Left forelimb (tissue), 1 donor: ENCODE measurements at regions not wholly inside any gene's neighbourhood (a gene's known extent, or its start where the extent isn't known, plus 50 kb on each side); places are given as distances from the start of the nearest gene placed in this dataset.

Experiments
- DNase-seq: peaks from one replicate; pipeline ENCODE4 v3.0.0-alpha.2; 2018; ENCODE audit warnings: low spot score

DNA sequence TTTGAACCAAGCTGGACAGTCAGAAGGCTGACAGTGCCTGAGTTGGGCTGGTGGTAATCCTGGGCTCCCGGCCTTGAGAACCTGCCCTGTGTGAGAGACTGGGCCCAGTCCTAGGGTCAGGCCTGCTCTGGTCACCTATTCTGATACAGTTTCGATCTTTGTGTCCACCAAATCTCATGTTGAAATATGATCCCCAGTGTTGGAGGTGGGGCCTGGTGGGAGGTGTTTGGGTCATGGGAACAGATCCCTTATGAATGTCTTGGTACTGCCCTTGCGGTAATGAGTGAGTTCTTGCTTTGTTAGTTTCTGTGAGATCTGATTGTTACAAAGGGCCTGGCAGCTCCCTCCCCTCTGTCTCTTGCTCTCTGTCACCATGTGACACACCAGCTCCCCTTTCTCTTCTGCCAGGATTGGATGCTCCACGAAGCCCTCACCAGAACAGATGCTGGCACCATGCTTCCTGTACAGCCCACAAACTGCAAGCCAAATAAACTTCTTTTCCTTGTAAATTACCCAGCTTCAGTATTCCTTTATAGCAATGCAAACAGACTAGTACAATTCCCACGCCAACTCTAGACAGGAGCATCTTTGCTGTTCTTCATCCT, 111.8 kb upstream of the ZNF438 start:
- no peak for DNase-seq

DNA sequence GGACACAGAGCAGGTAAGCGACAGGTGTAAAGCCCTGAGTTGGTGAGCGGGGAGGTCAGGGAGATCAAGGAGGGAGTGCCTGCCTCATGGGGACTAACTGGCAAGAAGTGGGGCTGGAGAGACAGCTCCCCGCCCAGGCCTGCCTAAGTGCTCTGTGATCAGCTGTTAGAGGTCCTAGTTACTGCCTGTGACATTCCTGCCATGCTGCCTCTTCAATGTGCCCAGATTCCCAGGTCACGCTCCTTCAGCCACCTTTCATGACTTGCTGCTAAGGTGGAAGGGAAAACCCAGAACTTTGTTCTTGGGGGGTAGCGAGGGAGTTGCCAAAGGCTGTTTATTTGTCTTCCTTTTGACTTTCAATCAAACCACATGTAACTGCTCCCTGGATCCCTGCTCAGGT, 114.3 kb upstream of the ZNF438 start:
- DNase-seq, result no peak

DNA sequence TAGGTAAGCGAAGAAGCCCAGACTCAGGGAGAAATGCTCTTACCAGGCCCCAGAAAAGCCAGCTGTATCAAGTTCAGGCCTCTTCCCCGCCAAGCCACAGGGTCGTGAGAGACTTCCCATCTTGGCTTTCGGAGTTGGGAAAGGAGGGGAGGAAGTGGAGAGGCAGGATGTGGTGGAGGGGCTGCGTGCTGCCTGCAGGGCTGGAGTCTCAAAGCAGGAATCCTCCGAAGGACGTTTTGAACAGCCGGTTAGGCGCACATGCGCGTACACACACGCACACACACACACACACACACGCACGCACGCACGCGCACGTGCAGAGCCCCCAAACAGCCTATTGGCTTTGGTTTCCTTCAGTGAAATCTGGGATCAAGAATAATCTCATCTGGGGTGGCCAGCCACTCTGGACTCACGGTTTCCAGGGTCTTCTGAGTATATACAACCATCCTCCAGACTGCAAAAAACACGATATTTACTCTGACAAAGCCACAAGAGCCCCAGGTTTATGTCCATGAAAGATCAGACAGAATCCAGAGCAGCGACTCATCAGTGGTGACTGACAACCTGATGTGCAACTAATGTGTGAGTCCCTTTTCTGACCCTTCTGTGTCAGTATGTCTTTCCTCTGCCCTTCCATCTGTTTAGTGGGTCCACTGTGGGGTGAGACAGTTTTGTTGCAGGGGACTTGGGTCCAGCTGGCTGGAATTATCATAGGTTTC, 115.0 kb upstream of the ZNF438 start:
- DNase-seq, result peak; percentile 86

DNA sequence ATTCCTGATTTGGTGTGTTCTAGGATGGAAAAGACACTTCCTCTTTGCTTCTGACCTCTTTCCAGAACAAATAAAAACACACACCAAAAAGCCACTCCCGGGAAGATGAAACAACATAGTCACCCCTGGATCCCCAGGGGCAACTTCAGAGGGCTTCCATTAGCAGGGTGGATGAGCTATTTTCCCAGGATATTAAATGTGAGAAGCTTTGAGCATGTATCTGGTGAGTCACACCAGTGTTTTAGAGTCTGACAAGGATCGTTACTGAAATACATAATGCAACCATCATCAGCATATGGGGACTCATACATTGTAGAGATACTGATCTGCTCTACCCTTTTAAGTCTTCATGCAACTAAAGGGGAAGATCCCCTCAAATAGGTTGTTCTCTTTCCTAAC, 115.5 kb upstream of the ZNF438 start:
- no peak for DNase-seq

DNA sequence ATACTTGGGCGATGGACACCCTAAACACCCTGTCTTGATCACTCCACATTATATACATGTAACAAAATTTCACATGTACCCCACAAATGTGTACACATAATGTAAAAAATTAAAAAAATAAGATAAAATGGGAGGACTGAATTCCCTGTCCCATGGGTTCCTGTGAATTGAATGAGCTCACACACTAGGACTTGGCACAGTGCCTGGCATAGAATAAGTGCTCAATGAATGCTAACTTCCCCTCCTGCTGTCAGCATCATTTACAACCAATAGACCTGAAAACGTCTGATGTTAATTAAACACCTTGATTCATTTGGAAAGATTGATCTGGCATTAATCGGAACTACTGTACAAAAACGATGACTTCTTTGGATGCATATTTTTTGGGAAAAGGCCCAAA, 117.3 kb upstream of the ZNF438 start:
- no peak for DNase-seq

DNA sequence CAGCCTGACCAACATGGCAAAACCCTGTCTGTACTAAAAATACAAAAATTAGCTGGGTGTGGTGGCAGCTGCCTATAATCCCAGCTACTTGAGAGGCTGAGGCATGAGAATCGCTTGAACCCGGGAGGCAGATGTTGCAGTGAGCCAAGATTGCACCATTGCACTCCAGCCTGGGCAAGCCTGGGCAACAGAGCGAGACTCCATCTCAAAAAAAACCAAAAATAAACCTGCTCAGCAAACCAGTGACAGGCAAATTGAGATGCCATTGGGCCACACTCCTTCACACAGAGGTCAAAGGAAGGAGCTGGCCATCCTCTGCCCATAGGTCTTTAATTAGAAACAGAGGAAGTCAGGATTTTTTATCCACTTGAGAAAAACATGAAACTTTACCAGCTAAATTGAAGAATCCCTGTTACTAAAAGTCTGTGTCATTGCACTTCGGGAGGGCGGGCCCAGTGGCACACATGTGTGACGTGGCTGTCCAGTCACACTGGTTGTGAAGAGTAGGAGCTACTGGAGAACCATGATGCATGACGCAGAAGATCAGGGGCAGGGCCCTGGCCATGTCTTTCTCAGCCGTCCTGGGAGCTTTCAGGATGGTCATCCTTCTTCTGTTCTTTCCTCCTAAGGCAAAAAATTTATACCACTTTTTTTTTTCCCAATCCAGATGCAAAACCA, 118.3 kb upstream of the ZNF438 start:
- DNase-seq, result no peak

DNA sequence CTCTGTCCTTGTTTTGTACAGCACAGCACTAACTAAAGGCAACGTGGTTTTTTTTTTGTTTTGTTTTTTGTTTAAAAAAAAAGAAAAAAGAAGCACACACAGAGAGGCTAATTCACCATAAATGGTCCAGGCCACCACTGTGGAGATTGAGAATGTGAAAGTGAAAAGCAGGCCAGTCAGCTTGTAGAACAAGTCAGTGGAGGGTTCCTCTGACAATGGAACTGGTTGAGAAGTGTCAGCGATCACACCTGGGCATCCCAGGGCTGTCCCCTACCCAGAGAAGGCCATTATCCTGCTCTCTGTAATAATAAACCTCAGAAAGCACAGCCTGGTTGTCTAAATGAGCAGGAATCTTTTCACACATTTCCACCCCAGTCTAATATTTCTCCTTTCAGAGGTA, 119.6 kb upstream of the ZNF438 start:
- no peak for DNase-seq

DNA sequence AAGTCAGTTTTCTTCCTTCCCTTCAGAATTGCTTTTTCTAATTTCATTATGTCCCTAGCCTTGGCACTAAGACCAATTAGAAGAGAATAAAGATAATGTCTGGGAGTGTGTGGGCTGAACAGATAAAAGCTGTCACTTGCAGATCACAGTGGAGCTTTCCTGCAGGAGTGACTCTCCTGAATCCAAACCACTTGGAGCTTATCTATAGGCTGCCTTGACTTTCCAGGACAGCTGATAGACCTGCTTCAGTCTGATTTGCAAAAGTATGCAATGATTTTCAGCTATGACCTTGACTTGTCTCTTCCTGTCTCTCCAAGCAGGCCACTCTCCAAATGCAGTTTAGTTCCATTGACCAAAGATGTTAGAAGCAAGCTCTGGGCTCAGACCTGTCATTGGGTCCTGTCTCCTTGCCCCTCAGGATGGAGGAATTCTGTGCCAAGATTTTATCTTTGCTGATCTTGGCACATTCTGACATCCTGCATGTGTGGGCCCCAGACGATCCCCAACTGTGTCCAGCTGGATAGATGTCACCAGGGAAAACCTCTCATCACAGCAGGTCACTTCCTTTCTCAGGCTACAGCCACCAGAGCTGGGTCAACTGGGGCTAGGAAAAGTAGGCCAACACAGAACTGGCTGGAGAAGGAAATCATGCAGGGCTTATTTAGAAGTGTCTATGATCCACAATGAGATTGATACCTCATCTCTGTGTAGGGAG, 120.9 kb upstream of the ZNF438 start:
- DNase-seq, result no peak

DNA sequence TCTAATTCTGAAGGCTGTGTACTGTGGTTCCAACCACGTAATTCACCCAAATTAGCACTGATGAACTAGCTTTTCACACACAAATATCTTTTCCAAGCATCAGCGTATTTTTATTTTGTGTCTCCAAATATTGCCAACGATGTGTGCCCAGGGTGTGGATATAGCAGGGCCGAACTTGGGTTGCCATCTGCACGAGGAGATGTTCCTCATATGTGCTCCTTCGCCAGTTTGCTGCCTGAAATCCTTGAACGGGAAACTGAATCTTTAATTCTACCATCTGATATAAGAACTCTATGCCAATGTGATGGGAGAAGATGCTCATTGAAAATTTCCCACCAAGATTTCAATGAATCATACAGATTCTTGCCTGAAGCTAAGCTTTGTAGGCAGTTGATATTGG, 121.5 kb upstream of the ZNF438 start:
- DNase-seq, result no peak

DNA sequence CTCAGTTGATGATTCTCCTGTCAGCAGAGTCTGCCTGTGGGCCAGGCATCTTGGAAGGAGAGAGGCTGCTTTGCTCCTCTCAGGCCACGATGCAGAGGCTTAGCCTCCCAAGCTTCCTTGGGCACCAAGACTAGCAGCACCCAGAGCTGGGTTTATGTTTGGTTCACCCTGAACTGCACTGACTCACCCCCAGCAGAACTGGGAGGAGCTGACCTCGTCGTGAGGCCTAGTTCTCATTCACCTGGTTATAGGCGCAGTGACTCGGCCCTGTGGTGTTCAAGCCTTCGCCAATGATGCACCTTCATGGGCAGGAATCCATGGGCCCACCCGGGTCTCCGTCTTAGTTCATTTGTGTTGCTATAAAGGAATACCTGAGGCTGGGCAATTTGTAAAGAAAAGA, 122.0 kb upstream of the ZNF438 start:
- DNase-seq, result no peak

DNA sequence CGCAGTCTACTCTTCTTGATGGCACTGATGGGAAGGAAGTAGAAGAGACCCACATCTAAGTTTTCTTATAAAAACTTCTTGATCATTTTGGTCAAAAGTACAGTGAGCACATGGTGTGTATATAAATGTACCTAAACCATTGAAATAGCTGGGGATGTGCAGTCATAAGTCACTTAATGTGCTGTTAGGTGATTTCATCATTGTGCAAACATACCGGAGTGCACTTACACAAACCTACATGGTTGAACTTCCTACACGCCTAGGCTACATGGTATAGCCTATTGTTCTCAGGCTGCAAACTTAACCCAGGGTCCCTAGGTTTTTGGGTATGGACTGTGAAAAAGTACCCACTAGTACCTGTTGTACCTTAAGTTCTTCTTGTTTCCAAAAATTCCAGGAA, 123.3 kb upstream of the ZNF438 start:
- DNase-seq, result no peak

DNA sequence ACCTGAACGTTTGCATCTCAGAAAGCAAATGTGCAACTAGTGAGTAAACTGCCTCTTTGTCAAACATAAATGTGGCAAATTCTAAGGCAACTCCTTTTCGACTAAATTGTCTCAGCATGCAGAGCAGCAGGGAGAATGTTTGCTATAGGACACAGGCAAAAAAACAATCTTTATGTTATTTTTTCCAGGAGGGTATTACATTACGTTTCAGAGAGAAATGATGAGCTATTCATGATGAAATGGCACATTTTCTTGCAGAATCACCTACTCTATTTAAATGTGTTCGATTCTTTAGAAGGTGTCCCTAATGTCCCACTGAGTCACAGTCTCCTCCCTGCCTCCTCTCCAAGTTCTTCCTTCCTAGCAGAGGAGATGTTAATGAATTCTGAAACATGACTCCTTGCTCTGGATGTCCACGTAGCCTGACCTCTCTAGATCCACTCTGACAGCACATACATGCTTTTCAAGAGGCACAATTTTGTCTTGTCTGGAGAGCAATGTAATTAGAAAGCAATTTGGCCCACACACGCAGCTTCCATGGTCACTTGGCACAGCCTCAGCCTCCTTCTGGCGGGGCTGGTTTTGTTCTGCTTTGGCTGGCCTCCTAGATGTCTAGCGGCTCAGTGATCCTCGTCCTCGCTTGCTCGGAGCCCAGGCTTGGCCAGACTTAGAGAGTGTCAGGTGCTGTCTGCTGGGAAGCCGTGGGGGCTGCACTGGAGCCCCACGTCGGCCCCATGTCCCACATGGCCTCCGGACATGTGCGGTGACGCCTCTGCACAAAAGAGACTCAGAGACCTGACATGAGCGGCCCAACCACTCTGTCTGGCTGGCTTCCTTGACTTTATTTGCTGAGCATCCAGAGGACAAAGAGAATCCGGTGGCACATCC, 125.7 kb upstream of the ZNF438 start:
- DNase-seq, result peak; percentile 83

DNA sequence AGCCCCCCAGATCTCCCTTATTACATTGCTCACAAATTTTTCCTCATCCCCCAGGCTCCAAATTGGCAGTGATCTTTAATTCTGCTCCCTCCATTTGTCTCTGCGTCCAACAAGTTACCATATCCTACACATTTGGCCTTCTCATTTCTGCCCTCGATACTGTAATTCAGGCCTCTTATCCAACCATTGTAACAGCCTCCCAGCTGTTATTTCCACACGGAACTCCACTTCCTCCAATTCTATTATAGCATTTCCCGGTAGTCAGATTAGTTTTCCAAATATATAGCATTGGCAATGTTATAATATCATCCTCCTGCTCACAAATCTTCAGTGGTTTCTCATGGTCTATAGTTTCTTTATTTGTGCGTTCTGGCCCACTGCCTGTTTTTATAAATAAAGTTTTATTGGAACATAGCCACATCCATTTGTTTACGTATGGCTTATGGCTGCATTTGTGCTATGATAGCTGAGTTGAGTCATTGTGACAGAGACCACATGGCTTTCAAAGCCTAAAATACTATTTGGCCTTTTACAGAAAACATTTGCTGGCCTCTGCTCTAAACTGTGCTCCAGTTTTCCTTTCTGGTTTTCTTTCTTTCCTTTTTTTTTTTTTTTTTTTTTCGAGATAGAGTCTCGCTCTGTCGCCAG, 126.5 kb upstream of the ZNF438 start:
- DNase-seq, result no peak

DNA sequence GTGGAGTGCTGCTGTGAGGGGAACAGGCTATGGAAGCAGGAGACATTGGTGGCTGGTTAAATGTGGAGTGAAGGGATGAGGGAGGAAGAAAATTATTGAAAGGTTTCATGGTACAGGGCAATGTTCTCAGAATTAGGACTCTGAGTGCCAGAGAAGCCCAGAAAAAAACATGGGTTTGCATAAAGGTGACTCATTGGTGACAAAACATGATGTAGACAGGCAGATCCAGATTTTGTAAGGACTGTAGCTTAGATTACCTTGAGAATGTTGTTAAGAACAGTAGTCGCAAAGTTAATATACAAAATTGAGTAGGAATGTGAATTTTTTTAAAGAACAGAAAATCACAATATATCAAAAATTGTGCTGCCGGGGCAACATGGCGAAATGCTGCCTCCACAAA, 134.9 kb upstream of the ZNF438 start:
- no peak for DNase-seq

DNA sequence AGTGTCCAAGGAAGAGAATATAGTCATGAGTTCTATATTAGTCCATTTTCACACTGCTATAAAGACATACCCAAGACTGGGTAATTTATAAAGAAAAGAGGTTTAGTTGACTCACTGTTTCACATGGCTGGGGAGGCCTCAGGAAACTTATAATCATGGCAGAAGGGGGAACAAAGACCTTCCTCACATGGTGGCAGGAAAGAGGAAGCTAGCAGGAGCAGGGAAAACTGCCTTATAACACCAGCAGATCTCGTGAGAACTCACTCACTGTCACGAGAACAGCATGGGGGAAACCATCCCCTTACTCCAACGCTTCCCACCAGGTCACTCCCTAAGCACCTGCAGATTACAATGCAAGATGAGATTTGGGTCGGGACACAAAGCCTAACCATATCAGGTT, 139.0 kb upstream of the ZNF438 start:
- DNase-seq, result no peak

DNA sequence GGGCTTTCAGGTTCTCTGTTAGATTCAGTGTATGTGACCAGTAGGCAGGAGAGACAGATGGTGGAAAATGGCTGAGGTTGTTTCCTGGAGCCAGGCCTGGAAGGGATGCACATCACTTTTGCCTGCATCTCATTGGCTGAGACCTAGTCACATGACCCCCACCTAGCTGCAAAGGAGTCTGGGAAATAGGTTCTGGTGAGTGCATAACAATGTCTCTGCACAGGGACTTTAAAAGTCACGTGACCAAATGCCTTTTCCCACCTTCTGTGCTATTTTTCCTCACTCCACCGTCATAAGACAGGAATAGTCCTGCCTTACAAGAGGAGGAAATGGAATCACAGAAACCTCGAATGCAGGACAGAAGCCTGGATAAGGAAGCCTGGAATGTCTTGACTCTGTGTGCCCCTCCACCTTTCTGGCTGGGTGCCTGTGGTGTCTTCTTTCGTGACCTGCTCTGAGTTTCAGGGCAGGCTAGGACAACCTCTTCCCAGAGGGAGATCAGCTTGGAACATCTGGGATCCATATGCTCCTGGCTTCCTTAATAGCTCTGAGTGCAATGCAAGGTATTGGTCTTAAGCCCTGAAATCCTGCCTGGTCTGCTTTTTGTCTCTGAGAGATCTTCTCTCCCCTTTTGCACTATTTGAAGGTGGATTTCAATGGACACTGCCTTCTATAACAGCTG, 139.9 kb upstream of the ZNF438 start:
- DNase-seq, result no peak

DNA sequence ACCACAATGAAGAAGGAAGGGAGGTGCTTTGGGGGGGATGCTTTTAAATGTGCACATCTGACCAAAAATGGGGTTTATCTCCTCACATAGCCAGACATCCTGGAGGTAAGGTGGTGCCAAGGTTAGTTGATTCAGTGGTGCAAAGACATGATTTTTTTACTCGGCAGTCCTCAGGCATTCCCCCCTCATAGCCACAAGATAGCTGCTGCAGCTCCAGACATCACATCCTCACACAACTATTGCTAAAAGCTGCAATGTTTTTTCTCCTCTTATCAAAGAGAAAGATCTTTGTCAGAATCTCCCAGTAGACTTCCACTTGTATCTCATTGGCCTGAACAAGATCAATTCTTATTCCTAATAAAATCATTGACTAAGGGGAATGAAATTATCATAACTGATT, 141.3 kb upstream of the ZNF438 start:
- no peak for DNase-seq

DNA sequence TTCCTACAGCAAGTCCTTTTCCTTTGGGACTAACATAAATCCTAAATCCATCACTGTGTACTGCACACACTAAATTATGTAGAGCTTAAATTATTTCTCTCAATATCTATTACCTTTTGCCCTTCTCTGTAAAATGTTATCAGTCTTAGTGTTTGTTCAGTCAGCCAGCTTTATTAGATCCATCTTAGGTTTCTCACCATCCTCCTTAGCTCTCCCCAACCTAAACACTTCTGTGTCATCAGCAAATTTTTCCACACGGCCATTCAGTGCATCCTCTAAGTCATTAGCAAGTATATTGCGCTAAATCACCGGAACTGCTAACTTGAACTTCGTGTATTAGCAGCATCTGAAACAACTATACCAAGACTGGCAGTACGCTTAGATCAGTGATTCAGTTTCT, 142.1 kb upstream of the ZNF438 start:
- DNase-seq, result no peak

DNA sequence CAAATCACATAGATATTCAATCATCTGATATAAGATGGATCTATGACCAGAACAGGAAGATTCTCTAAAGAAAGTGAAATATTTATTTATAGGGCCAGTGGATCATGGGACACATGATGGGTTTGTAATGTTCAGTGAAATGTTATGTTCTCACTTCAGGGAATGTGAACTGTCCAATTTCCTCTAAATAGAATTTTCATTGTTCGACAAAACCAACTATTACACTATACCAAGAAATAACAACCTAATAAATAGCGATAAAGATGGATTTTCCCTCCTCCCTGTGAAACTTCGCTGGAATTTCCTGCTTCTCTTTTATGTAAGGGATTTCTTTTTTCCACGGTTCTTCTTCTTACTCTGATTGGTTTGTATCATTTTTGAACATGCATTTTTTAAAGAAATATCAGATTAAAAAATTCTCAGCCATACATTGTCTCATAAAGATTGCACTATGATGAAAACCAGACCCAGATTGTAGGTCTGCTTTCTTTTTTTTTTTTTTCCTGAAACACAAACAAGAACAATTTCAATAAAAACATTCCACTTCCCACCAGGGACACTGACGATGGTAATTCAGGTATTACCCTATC, 139.8 kb upstream of the ZEB1 start:
- no peak for DNase-seq

DNA sequence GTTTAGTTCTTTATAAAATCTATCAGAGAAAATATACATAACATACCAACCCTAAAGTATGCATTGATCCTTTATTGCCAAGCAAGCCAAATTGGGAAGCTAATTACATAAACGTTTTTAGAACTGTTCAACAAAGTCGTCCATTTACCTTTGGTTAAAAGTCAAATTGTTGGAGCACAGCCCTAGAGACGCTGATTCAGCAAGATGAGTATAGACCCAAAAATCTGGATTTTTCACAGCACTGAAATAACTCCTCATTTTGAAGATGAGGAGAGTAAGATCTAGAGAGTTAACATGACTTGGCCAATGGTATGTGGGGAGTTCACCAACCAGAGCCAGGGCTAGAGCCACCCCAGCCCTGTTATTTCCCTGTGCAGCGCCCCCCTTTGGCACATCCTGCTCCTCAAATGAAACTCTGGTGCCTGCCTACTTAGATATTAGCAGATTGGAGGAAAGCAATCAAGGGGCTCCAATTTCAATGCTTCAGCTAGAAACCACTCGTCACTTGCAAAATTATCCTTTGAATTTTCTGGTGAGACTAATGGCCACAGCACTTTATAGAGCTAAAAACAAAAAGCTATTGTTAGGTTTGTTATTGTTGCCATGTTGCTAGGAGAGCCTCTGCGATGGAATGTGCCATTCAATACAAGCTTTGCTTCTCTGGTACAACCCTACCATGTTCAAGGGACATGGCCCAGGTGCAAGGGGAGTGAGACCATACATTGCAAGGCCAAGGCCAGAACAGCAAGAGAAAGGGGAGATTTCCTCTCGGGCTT, 132.6 kb upstream of the ZEB1 start:
- no peak for DNase-seq
